ENCODE measurements at regions not wholly inside any gene's neighbourhood (a gene's known extent, or its start where the extent isn't known, plus 50 kb on each side); places are given as distances from the start of the nearest gene placed in this dataset.

- TF ChIP-seq CTCF (conservative IDR thresholded peaks at IDR 0.05 in 1 of 2, IDR thresholded peaks at IDR 0.05 in 1 of 2; ENCODE audit: extremely low read depth in 1 of 2, insufficient read depth in 1 of 2, low read depth in 1 of 2, low read length in 2 of 2) (no peak), EZH2 (IDR thresholded peaks at IDR 0.05; ENCODE audit: borderline replicate concordance, low read length) (no peak)
These were observed 100.6 kb upstream of the SLC5A9 start for GRCh38 chr1:48121955-48122354.
